Testis (tissue), 2 donors: ENCODE measurements at regions not wholly inside any gene's neighbourhood (a gene's known extent, or its start where the extent isn't known, plus 50 kb on each side); places are given as distances from the start of the nearest gene placed in this dataset.

Experiments used
- DNase-seq: peaks from one replicate; pipeline ENCODE4 v3.0.0-alpha.2; 2019
- H3K27ac ChIP-seq, 2 donors: fragments of 200-600 bp; sonication (generic); one replicate each; pipeline ENCODE4 v1.5.1; 2019
- H3K27me3 ChIP-seq: fragments of 200-600 bp; sonication (generic); one replicate; pipeline ENCODE4 v1.5.1; 2019
- H3K36me3 ChIP-seq: fragments of 200-600 bp; sonication (generic); one replicate; pipeline ENCODE4 v1.5.1; 2017; ENCODE audit warnings: low read depth; ENCODE audit errors: missing control alignments
- H3K4me1 ChIP-seq: fragments of 200-600 bp; sonication (generic); one replicate; pipeline ENCODE4 v1.5.1; 2019
- H3K4me3 ChIP-seq, 2 donors: fragments of 200-600 bp; sonication (generic); one replicate each; pipeline ENCODE4 v1.5.1; 2017 to 2019
- H3K9me3 ChIP-seq: fragments of 200-600 bp; sonication (generic); one replicate; pipeline ENCODE4 v1.5.1; 2017
- POLR2A ChIP-seq: fragments of 450-650 bp; IDR thresholded peaks from one replicate; pipeline ENCODE4 v1.6.1; 2017; ENCODE audit warnings: antibody characterized with exemption, mild to moderate bottlenecking, moderate library complexity
- WGBS, 2 donors: methylation state at CpG; one replicate each; pipeline ENCODE4 v1.1.5; 2018; 5-methylcytosine and 5-hydroxymethylcytosine counted together
- intact Hi-C: fragments of 100-400 bp; cut with DNase I; formaldehyde crosslinking; loops from one replicate; pipeline ENCODE4 v1.15.1; 2023; ENCODE audit warnings: low total_unique reads
- TF ChIP-seq, protein P1 (sequence below), 3 experiments: fragments of 450-650 bp in 2 of 3; fragments of 200-600 bp in 1 of 3; sonication (generic) in 1 of 3; IDR thresholded peaks; one replicate each; pipeline ENCODE4 v1.5.1; 2016 to 2019; ENCODE audit warnings: antibody characterized with exemption in 3 of 3, mild to moderate bottlenecking in 2 of 3, moderate library complexity in 1 of 3

DNA sequence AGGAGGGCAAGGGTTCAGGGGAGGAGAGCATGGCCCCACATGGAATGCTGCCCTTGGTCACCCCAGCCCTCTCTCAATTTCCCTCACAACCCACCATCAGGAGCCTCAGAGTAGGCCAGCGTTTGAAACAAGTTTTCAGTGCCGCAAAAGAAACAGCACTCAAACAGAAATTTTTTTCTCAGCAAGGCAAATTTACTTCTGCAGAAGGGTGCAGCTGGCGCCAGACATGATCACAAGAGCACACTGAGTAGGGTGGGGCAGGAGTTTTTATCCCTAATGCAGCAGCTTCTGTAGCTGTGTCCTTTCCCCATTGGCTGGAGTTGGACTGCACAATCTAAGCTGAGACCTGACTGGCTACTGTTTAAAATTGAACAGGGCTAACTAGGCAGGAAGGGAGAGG is 287.8 kb upstream of the CDYL start:
- TF ChIP-seq POLR2A, result no peak
- TF ChIP-seq, protein P1, sequence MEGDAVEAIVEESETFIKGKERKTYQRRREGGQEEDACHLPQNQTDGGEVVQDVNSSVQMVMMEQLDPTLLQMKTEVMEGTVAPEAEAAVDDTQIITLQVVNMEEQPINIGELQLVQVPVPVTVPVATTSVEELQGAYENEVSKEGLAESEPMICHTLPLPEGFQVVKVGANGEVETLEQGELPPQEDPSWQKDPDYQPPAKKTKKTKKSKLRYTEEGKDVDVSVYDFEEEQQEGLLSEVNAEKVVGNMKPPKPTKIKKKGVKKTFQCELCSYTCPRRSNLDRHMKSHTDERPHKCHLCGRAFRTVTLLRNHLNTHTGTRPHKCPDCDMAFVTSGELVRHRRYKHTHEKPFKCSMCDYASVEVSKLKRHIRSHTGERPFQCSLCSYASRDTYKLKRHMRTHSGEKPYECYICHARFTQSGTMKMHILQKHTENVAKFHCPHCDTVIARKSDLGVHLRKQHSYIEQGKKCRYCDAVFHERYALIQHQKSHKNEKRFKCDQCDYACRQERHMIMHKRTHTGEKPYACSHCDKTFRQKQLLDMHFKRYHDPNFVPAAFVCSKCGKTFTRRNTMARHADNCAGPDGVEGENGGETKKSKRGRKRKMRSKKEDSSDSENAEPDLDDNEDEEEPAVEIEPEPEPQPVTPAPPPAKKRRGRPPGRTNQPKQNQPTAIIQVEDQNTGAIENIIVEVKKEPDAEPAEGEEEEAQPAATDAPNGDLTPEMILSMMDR (IDR thresholded peaks at IDR 0.05), result no peak
- WGBS, 2 donors, result 92% methylated on average over 3 of the region's 3 CpGs
- no peaks in the 10 kb centered on the region for H3K36me3 ChIP-seq
- no peaks in the 10 kb centered on the region for H3K4me1 ChIP-seq
- H3K27ac ChIP-seq, result no peak overlapping the region
- no peaks in the 10 kb centered on the region for H3K27me3 ChIP-seq
- intact Hi-C loops, result no loop called here
- no peak for DNase-seq
- no peaks in the 10 kb centered on the region for H3K9me3 ChIP-seq
- H3K4me3 ChIP-seq, result no peak overlapping the region

DNA sequence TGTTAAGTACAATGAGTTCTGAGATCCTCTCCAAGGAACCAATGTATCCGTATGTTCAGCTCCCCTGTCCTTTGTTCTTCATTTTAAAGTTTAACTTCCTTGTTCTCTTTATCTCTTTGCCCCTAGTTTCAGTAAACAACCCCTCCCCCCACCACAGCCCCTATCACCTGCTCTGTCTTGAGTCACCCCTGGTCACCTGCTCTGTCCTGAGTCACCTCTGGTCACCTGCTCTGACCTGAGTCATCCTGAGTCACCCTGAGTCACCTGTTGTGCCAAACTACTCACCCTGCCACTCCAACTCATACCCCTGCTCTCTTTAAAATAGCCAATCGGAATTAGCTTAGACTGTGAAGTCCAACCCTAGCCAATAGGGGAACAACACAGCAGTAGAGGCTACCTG is 288.7 kb upstream of the CDYL start:
- no peak for DNase-seq
- WGBS, 2 donors, result 80 to 84% methylated on average over 2 of the region's 2 CpGs
- intact Hi-C loops, result no loop called here
- Histone ChIP-seq H3K4me1 (no peaks in the 10 kb centered on the region), H3K9me3 (no peaks in the 10 kb centered on the region), H3K27me3 (no peaks in the 10 kb centered on the region), H3K4me3 (no peak overlapping the region), H3K27ac (no peak overlapping the region), H3K36me3 (no peaks in the 10 kb centered on the region)
- TF ChIP-seq POLR2A, result no peak
- TF ChIP-seq, protein P1 (IDR thresholded peaks at IDR 0.05), result no peak

DNA sequence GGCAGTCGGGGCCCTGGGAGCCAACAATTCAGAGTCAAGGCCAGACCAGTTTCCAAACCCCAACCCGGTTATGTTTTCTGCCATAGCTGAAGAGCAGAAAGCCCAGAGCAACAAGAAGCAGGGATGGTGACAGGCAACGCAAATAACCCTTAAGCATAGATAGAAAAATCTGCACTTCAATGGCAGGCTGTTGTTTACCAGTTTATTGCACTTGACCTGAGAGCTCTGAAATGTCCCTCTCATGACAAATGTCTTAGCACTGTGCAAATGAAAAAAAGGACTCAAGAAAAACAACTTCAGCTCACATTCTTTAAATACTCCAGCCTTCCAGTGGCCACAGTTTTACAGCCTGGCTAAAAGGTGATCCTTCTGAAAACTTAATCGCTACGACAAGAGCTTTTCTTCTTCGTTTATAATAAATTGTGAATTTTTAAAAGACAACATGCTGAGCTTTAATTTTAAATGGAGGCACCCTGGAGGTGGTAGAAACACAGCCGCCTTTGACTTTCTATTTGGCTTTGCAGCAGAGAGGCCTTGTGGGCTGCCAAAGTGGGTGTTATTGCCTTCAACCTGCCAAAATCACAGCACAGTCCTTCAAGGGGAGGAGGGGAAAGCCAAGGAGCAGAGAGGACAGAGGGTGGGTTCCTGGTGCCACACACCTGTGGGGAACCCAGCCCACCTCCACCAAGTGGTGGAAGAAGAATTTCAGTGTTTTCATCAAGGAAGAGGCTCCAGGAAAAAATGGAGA is 289.5 kb upstream of the CDYL start:
- Histone ChIP-seq H3K4me3 (no peak overlapping the region), H3K27me3 (no peaks in the 10 kb centered on the region), H3K36me3 (no peaks in the 10 kb centered on the region), H3K4me1 (no peaks in the 10 kb centered on the region), H3K9me3 (no peaks in the 10 kb centered on the region), H3K27ac (no peak overlapping the region)
- no peak for DNase-seq
- intact Hi-C loops, result no loop called here
- TF ChIP-seq, protein P1 (IDR thresholded peaks at IDR 0.05), result no peak
- TF ChIP-seq POLR2A, result no peak
- 51 to 61% methylated on average over 7 of the region's 7 CpGs for WGBS, 2 donors

DNA sequence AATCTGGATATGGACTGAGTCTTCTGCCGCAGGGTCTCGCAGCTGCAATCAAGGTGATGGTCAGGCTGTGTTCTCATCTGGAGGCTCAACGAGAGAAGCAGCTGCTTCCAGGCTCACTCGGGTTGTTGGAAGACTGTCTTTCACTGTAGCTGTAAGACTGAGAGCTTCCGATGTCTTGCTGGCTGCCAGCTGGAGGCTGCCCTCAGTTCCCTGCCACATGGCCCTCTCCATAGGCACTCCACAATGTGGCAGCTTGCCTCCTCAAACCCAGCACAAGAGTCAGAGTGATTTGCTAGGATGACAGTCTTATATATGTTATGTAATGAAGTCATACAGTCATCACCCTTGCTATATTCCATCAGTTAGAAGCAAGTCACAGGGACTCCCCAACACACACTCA is 290.5 kb upstream of the CDYL start:
- no peak for DNase-seq
- WGBS, 2 donors, result 90% methylated on average over 5 of the region's 5 CpGs
- no peak overlapping the region for H3K27ac ChIP-seq
- no peak for TF ChIP-seq POLR2A
- TF ChIP-seq, protein P1 (IDR thresholded peaks at IDR 0.05), result no peak
- no peak overlapping the region for H3K4me3 ChIP-seq
- no peaks in the 10 kb centered on the region for H3K9me3 ChIP-seq
- intact Hi-C loops, result no loop called here
- H3K4me1 ChIP-seq, result no peaks in the 10 kb centered on the region
- no peaks in the 10 kb centered on the region for H3K27me3 ChIP-seq
- no peaks in the 10 kb centered on the region for H3K36me3 ChIP-seq

DNA sequence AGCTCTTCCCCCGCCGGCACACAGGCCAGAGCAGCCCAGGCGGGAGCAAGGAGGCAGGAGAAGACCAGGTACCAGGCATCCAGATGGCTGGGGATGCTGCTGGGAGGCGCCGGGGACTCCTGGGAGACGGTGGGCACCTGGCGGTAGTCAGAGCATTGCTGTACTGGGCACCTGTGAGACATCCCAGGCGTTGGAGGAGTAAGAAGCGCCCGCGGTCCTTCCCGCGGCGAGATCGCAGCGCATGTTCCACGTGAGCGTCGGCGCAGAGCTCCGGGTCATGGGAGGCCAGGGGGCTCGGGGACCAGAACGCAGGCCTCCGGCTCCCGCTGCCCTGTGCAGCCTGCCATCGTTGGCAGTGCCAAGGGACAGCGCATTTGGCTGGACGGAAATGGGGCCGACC is 293.7 kb upstream of the CDYL start:
- WGBS, 2 donors, result 61 to 69% methylated on average over 4 to 29 of the region's 29 CpGs
- Histone ChIP-seq H3K36me3 (no peaks in the 10 kb centered on the region), H3K4me3 (no peak overlapping the region), H3K27me3 (no peaks in the 10 kb centered on the region), H3K4me1 (no peaks in the 10 kb centered on the region), H3K9me3 (no peaks in the 10 kb centered on the region), H3K27ac (no peak overlapping the region)
- no peak for DNase-seq
- TF ChIP-seq, protein P1 (IDR thresholded peaks at IDR 0.05), result no peak
- no peak for TF ChIP-seq POLR2A
- intact Hi-C loops, result no loop called here
